Neural progenitor cell (in vitro differentiated cells): ENCODE measurements at regions not wholly inside any gene's neighbourhood (a gene's known extent, or its start where the extent isn't known, plus 50 kb on each side); places are given as distances from the start of the nearest gene placed in this dataset.

ENCODE experiments used
- CTCF ChIP-seq: fragments of 200-600 bp; sonication (generic); IDR thresholded peaks from 2 replicates; pipeline ENCODE4 v1.5.1; 2017; ENCODE audit warnings: antibody characterized with exemption, mild to moderate bottlenecking
- EZH2phosphoT487 ChIP-seq: fragments of 200-600 bp; sonication (generic); IDR thresholded peaks from 2 replicates; pipeline ENCODE4 v1.6.1; 2017; ENCODE audit warnings: antibody characterized with exemption

DNA sequence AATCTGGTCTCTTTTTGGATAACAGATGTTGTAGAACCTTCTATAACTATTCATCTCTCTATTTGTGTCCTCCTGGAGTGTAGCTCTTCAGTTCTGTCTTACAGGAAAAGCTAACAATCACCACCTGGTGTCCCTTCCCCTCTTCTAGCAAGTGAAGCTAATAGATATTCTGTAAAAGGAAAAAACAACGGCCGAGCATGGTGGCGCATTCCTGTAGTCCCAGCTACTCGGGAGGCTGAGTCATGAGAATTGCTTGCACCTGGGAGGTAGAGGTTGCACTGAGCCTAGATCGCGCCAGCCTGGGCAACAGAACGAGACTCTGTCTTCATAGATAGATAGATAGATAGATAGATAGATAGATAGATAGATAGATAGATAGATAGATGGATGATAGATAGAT, 779.4 kb downstream of the TUSC7 start:
- TF ChIP-seq CTCF (no peak), EZH2phosphoT487 (no peak)
